T-cell (primary cell): ENCODE measurements at regions not wholly inside any gene's neighbourhood (a gene's known extent, or its start where the extent isn't known, plus 50 kb on each side); places are given as distances from the start of the nearest gene placed in this dataset.

Source experiments
- ATAC-seq, 4 experiments: fragments of 200-7000 bp in 3 of 4; fragments of 150-1000 bp in 1 of 4; cut with Tn5 transposase; replicated peaks in 1 of 4; 1 replicate in 3 of 4; 2 replicates in 1 of 4; pipeline ENCODE4 v1.10.0; 2021; ENCODE audit warnings: moderate library complexity in 3 of 4, mild to moderate bottlenecking in 2 of 4, moderate number of reproducible peaks in 1 of 4
- CTCF ChIA-PET, 2 donors: fragments of 300-600 bp; sonication (Branson Sonifier 250); formaldehyde crosslinking; loops; one replicate each; lab custom pipeline; 2022; ENCODE audit warnings: antibody characterized with exemption in 2 of 2; lab: Charles Lee
- POLR2A ChIA-PET, 2 donors: fragments of 300-600 bp; sonication (Branson Sonifier 250); formaldehyde crosslinking; loops; one replicate each; lab custom pipeline; 2022; ENCODE audit warnings: antibody characterized with exemption in 2 of 2; lab: Charles Lee
- DNase-seq, 35 experiments: peaks; one replicate each; pipeline versions ENCODE4 v3.0.0 to v3.0.0-alpha.2; 2013 to 2023
- H3K27ac ChIP-seq: one replicate; pipeline ENCODE4 v1.5.1; 2013; ENCODE audit warnings: low read length
- H3K27me3 ChIP-seq, 2 experiments: replicated peaks in 1 of 2; 1 replicate in 1 of 2; 2 replicates in 1 of 2; pipeline versions ENCODE4 v1.6.1 to v1.7.0; 2013; ENCODE audit warnings: low read length in 1 of 2, mixed read lengths in 1 of 2; ENCODE audit not compliant: control insufficient read depth in 2 of 2, insufficient read depth in 2 of 2; ENCODE audit errors: extremely low read depth in 1 of 2
- H3K36me3 ChIP-seq, 2 donors: 1 replicate in 1 of 2; 2 replicates in 1 of 2; pipeline versions ENCODE4 v1.6.1 to v1.7.0; 2013; ENCODE audit warnings: low read length in 1 of 2; ENCODE audit not compliant: control insufficient read depth in 2 of 2, insufficient read depth in 1 of 2; ENCODE audit errors: extremely low read depth in 1 of 2
- H3K4me1 ChIP-seq, 2 experiments: 1 replicate in 1 of 2; 2 replicates in 1 of 2; pipeline versions ENCODE4 v1.6.1 to v1.7.0; 2013; ENCODE audit warnings: low read length in 2 of 2, mixed read lengths in 1 of 2; ENCODE audit not compliant: insufficient read depth in 2 of 2, control insufficient read depth in 1 of 2; ENCODE audit errors: extremely low read depth in 1 of 2
- H3K4me3 ChIP-seq, 2 donors: 1 replicate in 1 of 2; 2 replicates in 1 of 2; pipeline versions ENCODE4 v1.5.1 to v1.7.0; 2013; ENCODE audit warnings: mild to moderate bottlenecking in 2 of 2, low read length in 1 of 2, moderate library complexity in 1 of 2; ENCODE audit not compliant: control insufficient read depth in 1 of 2; ENCODE audit errors: extremely low read depth in 1 of 2
- H3K9me3 ChIP-seq: 2 replicates; pipeline ENCODE4 v1.7.0; 2013
- H3K27ac Mint-ChIP-seq, 2 donors: one replicate each; pipeline ENCODE4 v1.8.0; 2020 to 2021; ENCODE audit warnings: mild to moderate bottlenecking in 2 of 2, mixed read lengths in 2 of 2
- H3K27me3 Mint-ChIP-seq, 2 donors: one replicate each; pipeline ENCODE4 v1.8.0; 2021 to 2022; ENCODE audit warnings: mixed read lengths in 2 of 2
- H3K36me3 Mint-ChIP-seq: one replicate; pipeline ENCODE4 v1.8.0; 2021; ENCODE audit warnings: mixed read lengths
- H3K4me1 Mint-ChIP-seq, 3 donors: one replicate each; pipeline ENCODE4 v1.8.0; 2020 to 2022; ENCODE audit warnings: mixed read lengths in 3 of 3, mild to moderate bottlenecking in 1 of 3
- H3K4me3 Mint-ChIP-seq, 3 donors: one replicate each; pipeline ENCODE4 v1.8.0; 2020 to 2022; ENCODE audit warnings: mild to moderate bottlenecking in 3 of 3, mixed read lengths in 3 of 3, moderate library complexity in 3 of 3
- H3K9me3 Mint-ChIP-seq, 3 donors: one replicate each; pipeline ENCODE4 v1.8.0; 2020 to 2022; ENCODE audit warnings: mixed read lengths in 3 of 3
- WGBS: methylation state at CpG from one replicate; pipeline ENCODE4 v1.1.5; 2013; ENCODE audit warnings: missing lambda C conversion rate; ENCODE audit not compliant: insufficient coverage; 5-methylcytosine and 5-hydroxymethylcytosine counted together

GRCh38 chr20:40946451-40946850, 82.2 kb upstream of the TOP1 start:
- ATAC-seq, result no peak
- H3K9me3 ChIP-seq, result no peaks in the 10 kb centered on the region
- Mint-ChIP-seq H3K36me3 (no peaks in the 10 kb centered on the region), H3K4me1 (no peaks in the 10 kb centered on the region), H3K4me3 (no peak overlapping the region), H3K9me3 (no peaks in the 10 kb centered on the region), H3K27me3 (peaks cover 3 to 9% of the 10 kb centered on the region in 2 donors), H3K27ac (no peak overlapping the region)
- H3K4me1 ChIP-seq, result no peaks in the 10 kb centered on the region
- no peak for DNase-seq
- no peak overlapping the region for H3K27ac ChIP-seq
- 98% methylated on average over 4 of the region's 11 CpGs for WGBS
- ChIA-PET POLR2A (no interaction called here), CTCF (interaction anchor here in 1 of 2 donors (1.5 kb wide), 1 partner anchor 205 kb away, joined by 5 read pairs; no protein-coding TSS in a partner anchor)
- H3K4me3 ChIP-seq, result no peak overlapping the region
- no peaks in the 10 kb centered on the region for H3K36me3 ChIP-seq
- H3K27me3 ChIP-seq, result peaks cover 0 to 7% of the 10 kb centered on the region in 2 experiments

DNA sequence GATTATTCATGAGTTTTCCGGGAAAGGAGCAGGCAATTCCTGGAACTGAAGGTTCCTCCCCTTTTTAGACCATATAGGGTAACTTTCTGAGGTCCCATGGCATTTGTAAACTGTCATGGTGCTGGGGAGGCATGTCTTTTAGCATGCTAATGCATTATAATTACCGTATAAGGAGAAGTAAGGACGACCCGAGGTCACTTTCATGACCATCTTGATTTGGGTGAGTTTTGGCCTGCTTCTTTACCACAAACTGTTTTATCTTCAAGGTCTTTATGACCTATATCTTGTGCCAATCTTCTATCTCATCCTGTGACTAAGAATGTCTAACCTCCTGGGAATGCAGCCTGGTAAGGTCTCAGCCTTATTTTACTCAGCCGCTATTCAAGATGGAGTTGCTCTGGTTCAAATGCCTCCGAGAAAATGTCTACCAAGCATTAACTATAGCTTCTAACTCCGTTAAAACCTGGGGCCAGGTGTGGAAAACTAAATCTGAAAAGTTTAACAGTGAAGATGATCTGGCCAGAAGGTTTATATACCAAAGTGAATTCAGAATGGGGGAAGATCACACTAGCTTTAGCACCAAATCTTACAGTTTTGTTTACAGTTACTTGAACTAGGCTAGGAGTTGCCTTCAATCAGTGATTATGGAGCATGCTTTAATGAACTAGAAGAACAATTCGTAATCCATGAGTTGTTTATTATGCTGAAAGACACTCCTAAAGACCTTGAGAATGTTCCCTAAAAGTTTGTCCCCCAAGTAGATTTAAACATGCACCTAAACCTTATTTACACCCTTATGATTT, 80.0 kb upstream of the TOP1 start:
- ChIA-PET POLR2A (no interaction called here), CTCF (no interaction called here)
- Histone ChIP-seq H3K9me3 (no peaks in the 10 kb centered on the region), H3K27ac (no peak overlapping the region), H3K36me3 (no peaks in the 10 kb centered on the region), H3K4me3 (no peak overlapping the region), H3K4me1 (no peaks in the 10 kb centered on the region), H3K27me3 (peaks cover 0 to 7% of the 10 kb centered on the region in 2 experiments)
- Mint-ChIP-seq H3K4me3 (no peak overlapping the region), H3K27ac (no peak overlapping the region), H3K4me1 (no peaks in the 10 kb centered on the region), H3K36me3 (no peaks in the 10 kb centered on the region), H3K27me3 (peaks cover 3 to 15% of the 10 kb centered on the region in 2 donors), H3K9me3 (no peaks in the 10 kb centered on the region)
- WGBS, result 100% methylated on average over 2 of the region's 8 CpGs
- ATAC-seq, result no peak
- no peak for DNase-seq

GRCh38 chr20:40949346-40949745, 79.3 kb upstream of the TOP1 start:
- no peak overlapping the region for H3K4me3 Mint-ChIP-seq
- CTCF ChIA-PET, result no interaction called here
- 83% methylated on average over 1 of the region's 2 CpGs for WGBS
- H3K27ac Mint-ChIP-seq, result no peak overlapping the region
- Histone ChIP-seq H3K4me3 (no peak overlapping the region), H3K9me3 (no peaks in the 10 kb centered on the region), H3K27me3 (peaks cover 0 to 10% of the 10 kb centered on the region in 2 experiments), H3K27ac (no peak overlapping the region), H3K36me3 (no peaks in the 10 kb centered on the region), H3K4me1 (no peaks in the 10 kb centered on the region)
- no peaks in the 10 kb centered on the region for H3K4me1 Mint-ChIP-seq
- peaks cover 3 to 15% of the 10 kb centered on the region in 2 donors for H3K27me3 Mint-ChIP-seq
- ATAC-seq, result no peak
- POLR2A ChIA-PET, result no interaction called here
- no peaks in the 10 kb centered on the region for H3K9me3 Mint-ChIP-seq
- DNase-seq, result no peak
- no peaks in the 10 kb centered on the region for H3K36me3 Mint-ChIP-seq

DNA sequence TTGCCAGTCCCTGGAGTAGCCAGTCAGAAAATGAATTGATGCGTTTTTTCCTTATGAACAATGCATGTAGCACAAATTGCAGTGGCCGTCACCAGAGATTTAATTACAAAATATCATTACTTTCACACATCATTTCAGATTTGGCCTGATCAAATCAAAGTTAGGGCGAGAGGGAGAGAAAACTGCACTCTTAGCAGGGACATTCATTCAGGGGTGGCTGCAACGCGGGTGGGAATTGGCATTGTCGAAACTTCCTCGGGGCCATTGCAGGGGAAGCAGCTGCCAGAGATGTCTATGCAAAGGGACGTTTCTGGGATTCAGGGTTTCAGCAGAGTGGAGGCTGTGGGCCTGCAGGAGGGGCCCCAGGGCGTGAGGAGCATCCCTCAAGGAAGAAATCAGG, 76.5 kb upstream of the TOP1 start:
- Histone ChIP-seq H3K27me3 (peaks cover 0 to 3% of the 10 kb centered on the region in 2 experiments), H3K4me1 (no peaks in the 10 kb centered on the region), H3K4me3 (no peak overlapping the region), H3K27ac (no peak overlapping the region), H3K36me3 (no peaks in the 10 kb centered on the region), H3K9me3 (no peaks in the 10 kb centered on the region)
- H3K9me3 Mint-ChIP-seq, result no peaks in the 10 kb centered on the region
- ATAC-seq, result no peak
- no peaks in the 10 kb centered on the region for H3K36me3 Mint-ChIP-seq
- DNase-seq, result no peak
- no peak overlapping the region for H3K4me3 Mint-ChIP-seq
- WGBS, result 80% methylated on average over 8 of the region's 9 CpGs
- ChIA-PET CTCF (interaction anchor here in 1 of 2 donors (1.2 kb wide), 1 partner anchor 9 kb away, joined by 4 read pairs; no protein-coding TSS in a partner anchor), POLR2A (no interaction called here)
- H3K27me3 Mint-ChIP-seq, result peaks cover 3 to 13% of the 10 kb centered on the region in 2 donors
- no peak overlapping the region for H3K27ac Mint-ChIP-seq
- peaks cover 0 to 3% (median 0%) of the 10 kb centered on the region in 3 donors for H3K4me1 Mint-ChIP-seq

- WGBS, result no CpG with 5 or more reads among the region's 2 CpGs
- no peaks in the 10 kb centered on the region for H3K36me3 Mint-ChIP-seq
- H3K36me3 ChIP-seq, result no peaks in the 10 kb centered on the region
- no peak overlapping the region for H3K27ac Mint-ChIP-seq
- ATAC-seq (no peak), DNase-seq (no peak)
- peaks cover 0 to 3% (median 0%) of the 10 kb centered on the region in 3 donors for H3K4me1 Mint-ChIP-seq
- H3K4me3 Mint-ChIP-seq, result no peak overlapping the region
- ChIA-PET CTCF (interaction anchor here in 1 of 2 donors (1.3 to 1.5 kb wide), 2 partner anchors 10 to 11 kb away, joined by 3 to 10 read pairs; no protein-coding TSS in a partner anchor), POLR2A (no interaction called here)
- H3K27ac ChIP-seq, result no peak overlapping the region
- peaks cover 0 to 8% of the 10 kb centered on the region in 2 experiments for H3K27me3 ChIP-seq
- no peaks in the 10 kb centered on the region for H3K4me1 ChIP-seq
- peaks cover 3 to 13% of the 10 kb centered on the region in 2 donors for H3K27me3 Mint-ChIP-seq
- H3K4me3 ChIP-seq, result no peak overlapping the region
- no peaks in the 10 kb centered on the region for H3K9me3 Mint-ChIP-seq
- no peaks in the 10 kb centered on the region for H3K9me3 ChIP-seq
Measured at GRCh38 chr20:40953416-40953815, 75.2 kb upstream of the TOP1 start.

- ChIA-PET CTCF (interaction anchor here in 1 of 2 donors (1.3 to 1.5 kb wide), 2 partner anchors 9 to 11 kb away, joined by 3 to 10 read pairs; no protein-coding TSS in a partner anchor), POLR2A (no interaction called here)
- H3K4me1 Mint-ChIP-seq, result peaks cover 0 to 3% (median 0%) of the 10 kb centered on the region in 3 donors
- H3K27me3 Mint-ChIP-seq, result peaks cover 3 to 13% of the 10 kb centered on the region in 2 donors
- Histone ChIP-seq H3K4me3 (no peak overlapping the region), H3K9me3 (no peaks in the 10 kb centered on the region), H3K27ac (no peak overlapping the region), H3K36me3 (no peaks in the 10 kb centered on the region), H3K27me3 (peaks cover 0 to 8% of the 10 kb centered on the region in 2 experiments), H3K4me1 (no peaks in the 10 kb centered on the region)
- no peaks in the 10 kb centered on the region for H3K36me3 Mint-ChIP-seq
- H3K9me3 Mint-ChIP-seq, result no peaks in the 10 kb centered on the region
- H3K4me3 Mint-ChIP-seq, result no peak overlapping the region
- DNase-seq (no peak), ATAC-seq (no peak)
- no peak overlapping the region for H3K27ac Mint-ChIP-seq
- WGBS, result 72% methylated on average over 5 of the region's 5 CpGs
Measured at GRCh38 chr20:40953856-40954255, 74.8 kb upstream of the TOP1 start.
